ENCODE measurements at regions not wholly inside any gene's neighbourhood (a gene's known extent, or its start where the extent isn't known, plus 50 kb on each side); places are given as distances from the start of the nearest gene placed in this dataset.

- Histone ChIP-seq H4K91ac (ENCODE audit: insufficient read length, low read depth, low read length) (no peak overlapping the region), H4K5ac (ENCODE audit: insufficient read length, low read depth, low read length) (no peak overlapping the region), H4K20me1 (ENCODE audit: control insufficient read depth, insufficient read depth, insufficient read length) (no peaks in the 10 kb centered on the region), H2AFZ (ENCODE audit: low read length) (no peak overlapping the region), H3K56ac (ENCODE audit: insufficient read length, low read depth, low read length) (no peak overlapping the region), H3K23ac (ENCODE audit: insufficient read length, low read depth, low read length) (no peak overlapping the region), H3K79me1 (ENCODE audit: insufficient read depth, low read depth, low read length, poor library complexity, severe bottlenecking) (no peaks in the 10 kb centered on the region), H3K23me2 (ENCODE audit: insufficient read length, low read depth, low read length, poor library complexity, severe bottlenecking) (no peaks in the 10 kb centered on the region), H3K18ac (ENCODE audit: insufficient read length, low read depth, low read length) (no peak overlapping the region), H3K27me3 (ENCODE audit: insufficient read depth, low read length) (no peaks in the 10 kb centered on the region), H3T11ph (ENCODE audit: low read length) (no peak overlapping the region), H3K9ac (ENCODE audit: extremely low read depth, insufficient read length, low read length) (no peak overlapping the region), H2AK5ac (ENCODE audit: insufficient read length, low read length) (no peak overlapping the region), H2BK15ac (ENCODE audit: low read depth, low read length) (no peak overlapping the region), H2BK12ac (ENCODE audit: insufficient read length, low read depth, low read length) (no peak overlapping the region), H4K8ac (replicated peaks; ENCODE audit: insufficient read length, low read depth, low read length) (no peak overlapping the region), H2BK20ac (ENCODE audit: low read depth, low read length, poor library complexity, severe bottlenecking) (no peak overlapping the region), H3K4me2 (ENCODE audit: insufficient read depth, insufficient read length, low read length) (no peak overlapping the region), H3K27ac (ENCODE audit: insufficient read length, low read depth, low read length) (no peak overlapping the region), H3K4me1 (ENCODE audit: insufficient read depth, low read length) (peaks cover 2% of the 10 kb centered on the region; the same call in 1 of the 2 replicates), H2BK120ac (ENCODE audit: low read depth, low read length, poor library complexity, severe bottlenecking) (no peak overlapping the region), H3K79me2 (ENCODE audit: insufficient read depth, low read length) (no peaks in the 10 kb centered on the region), H3K14ac (ENCODE audit: insufficient read depth, low read length) (no peak overlapping the region), H3K4ac (ENCODE audit: low read depth, low read length) (no peak overlapping the region), H3K9me3 (ENCODE audit: control insufficient read depth, low read depth, low read length) (no peaks in the 10 kb centered on the region), H2BK5ac (ENCODE audit: insufficient read length, low read length) (no peak overlapping the region)
- Mint-ChIP-seq H3K4me3 (no peak overlapping the region), H3K4me1 (peaks cover 15 to 17% of the 10 kb centered on the region in 2 experiments), H3K9me3 (no peaks in the 10 kb centered on the region), H3K36me3 (ENCODE audit: insufficient read depth in 1 of 3, low read depth in 3 of 3) (no peaks in the 10 kb centered on the region), H3K27ac (no peak overlapping the region), H3K27me3 (ENCODE audit: low read depth) (no peaks in the 10 kb centered on the region)
- no peak for DNase-seq
- no peak for TF ChIP-seq CTCF (conservative IDR thresholded peaks at IDR 0.05)
- WGBS (ENCODE audit: extremely low coverage, insufficient read length, low lambda C conversion rate) = no CpG with 5 or more reads among the region's 1 CpG
Observed at GRCh38 chr9:82108474-82108873, 119.9 kb downstream of the SPATA31D1 start.
